ENCODE measurements at regions not wholly inside any gene's neighbourhood (a gene's known extent, or its start where the extent isn't known, plus 50 kb on each side); places are given as distances from the start of the nearest gene placed in this dataset.
"Not testable (repeated sequence)": the region's sequence is repeated elsewhere in the genome, so short reads cannot be mapped to it uniquely, and the experiment has no call there.

GRCh38 chr14:46488374-46488773, 163.2 kb downstream of the RPL10L start:
- DNase-seq, result no peak
- no peaks in the 10 kb centered on the region for H3K27me3 ChIP-seq
- H3K4me3 ChIP-seq, result no peak overlapping the region
- H3K9me3 ChIP-seq (replicated peaks), result no peaks in the 10 kb centered on the region
- no peak overlapping the region for H3K27ac ChIP-seq
- no peaks in the 10 kb centered on the region for H3K36me3 ChIP-seq
- no peaks in the 10 kb centered on the region for H3K4me1 ChIP-seq

GRCh38 chr14:46487582-46488350, 163.8 kb downstream of the RPL10L start:
- Histone ChIP-seq H3K27ac (no peak overlapping the region), H3K36me3 (no peaks in the 10 kb centered on the region), H3K4me1 (no peaks in the 10 kb centered on the region), H3K4me3 (no peak overlapping the region), H3K27me3 (no peaks in the 10 kb centered on the region), H3K9me3 (replicated peaks) (no peaks in the 10 kb centered on the region)
- DNase-seq, result no peak

- H3K4me3 ChIP-seq, result no peak overlapping the region
- DNase-seq, result no peak
- H3K4me1 ChIP-seq, result no peaks in the 10 kb centered on the region
- H3K27ac ChIP-seq, result no peak overlapping the region
- no peaks in the 10 kb centered on the region for H3K36me3 ChIP-seq
- H3K27me3 ChIP-seq, result no peaks in the 10 kb centered on the region
- H3K9me3 ChIP-seq (replicated peaks), result no peaks in the 10 kb centered on the region; the same call in 1 of the 2 replicates
Measured at GRCh38 chr14:46482200-46482599, 169.4 kb downstream of the RPL10L start.

- Histone ChIP-seq H3K27me3 (no peaks in the 10 kb centered on the region), H3K4me3 (no peak overlapping the region), H3K4me1 (no peaks in the 10 kb centered on the region), H3K27ac (no peak overlapping the region), H3K36me3 (no peaks in the 10 kb centered on the region), H3K9me3 (replicated peaks) (no peaks in the 10 kb centered on the region; the same call in 1 of the 2 replicates)
- DNase-seq, result no peak
Measured at GRCh38 chr14:46480817-46481216, 170.8 kb downstream of the RPL10L start.

- no peaks in the 10 kb centered on the region for H3K36me3 ChIP-seq
- no peaks in the 10 kb centered on the region for H3K27me3 ChIP-seq
- H3K27ac ChIP-seq, result no peak overlapping the region
- no peak for DNase-seq
- no peaks in the 10 kb centered on the region; the same call in 1 of the 2 replicates for H3K9me3 ChIP-seq (replicated peaks)
- H3K4me1 ChIP-seq, result no peaks in the 10 kb centered on the region
- H3K4me3 ChIP-seq, result no peak overlapping the region
Measured at GRCh38 chr14:46472261-46472660, 179.3 kb downstream of the RPL10L start.

GRCh38 chr14:46464341-46464740, 187.2 kb downstream of the RPL10L start:
- Histone ChIP-seq H3K9me3 (replicated peaks) (no peaks in the 10 kb centered on the region), H3K4me3 (no peak overlapping the region), H3K4me1 (peaks cover 2% of the 10 kb centered on the region; the same call in 1 of the 2 replicates), H3K27ac (peak overlapping the region; percentile 13), H3K36me3 (no peaks in the 10 kb centered on the region), H3K27me3 (no peaks in the 10 kb centered on the region)
- peak; percentile 11 to 73 for DNase-seq

- Histone ChIP-seq H3K9me3 (replicated peaks) (no peaks in the 10 kb centered on the region; the same call in 1 of the 2 replicates), H3K4me1 (no peaks in the 10 kb centered on the region), H3K36me3 (no peaks in the 10 kb centered on the region), H3K27ac (no peak overlapping the region), H3K4me3 (no peak overlapping the region), H3K27me3 (no peaks in the 10 kb centered on the region)
- no peak for DNase-seq
Measured at GRCh38 chr14:46451800-46452199, 199.8 kb downstream of the RPL10L start.

- Histone ChIP-seq H3K27ac (no peak overlapping the region), H3K9me3 (replicated peaks) (no peaks in the 10 kb centered on the region), H3K4me1 (peaks cover 3% of the 10 kb centered on the region; the same call in 1 of the 2 replicates), H3K4me3 (no peak overlapping the region), H3K36me3 (no peaks in the 10 kb centered on the region), H3K27me3 (no peaks in the 10 kb centered on the region)
- no peak for DNase-seq
Measured at GRCh38 chr14:46444666-46445065, 206.9 kb downstream of the RPL10L start.

GRCh38 chr14:46433381-46433780, 218.2 kb downstream of the RPL10L start:
- Histone ChIP-seq H3K4me1 (no peaks in the 10 kb centered on the region), H3K27ac (no peak overlapping the region), H3K36me3 (no peaks in the 10 kb centered on the region), H3K27me3 (no peaks in the 10 kb centered on the region), H3K4me3 (no peak overlapping the region), H3K9me3 (replicated peaks) (no peaks in the 10 kb centered on the region)
- DNase-seq, result no peak

GRCh38 chr14:46432516-46432915, 219.1 kb downstream of the RPL10L start:
- no peaks in the 10 kb centered on the region for H3K9me3 ChIP-seq (replicated peaks)
- no peak for DNase-seq
- no peaks in the 10 kb centered on the region for H3K36me3 ChIP-seq

GRCh38 chr14:46417066-46417465, 234.5 kb downstream of the RPL10L start:
- H3K9me3 ChIP-seq (replicated peaks), result peaks cover 4% of the 10 kb centered on the region; the same call in 1 of the 2 replicates
- H3K27ac ChIP-seq, result no peak overlapping the region
- no peak for DNase-seq
- H3K4me3 ChIP-seq, result no peak overlapping the region
- no peaks in the 10 kb centered on the region for H3K4me1 ChIP-seq
- no peaks in the 10 kb centered on the region for H3K27me3 ChIP-seq
- no peaks in the 10 kb centered on the region for H3K36me3 ChIP-seq

More at GRCh38 chr14:46432516-46432915, 219.1 kb downstream of the RPL10L start:
- Histone ChIP-seq H3K4me1 (no peaks in the 10 kb centered on the region), H3K27me3 (no peaks in the 10 kb centered on the region), H3K27ac (no peak overlapping the region), H3K4me3 (no peak overlapping the region)

- H3K36me3 ChIP-seq, result no peaks in the 10 kb centered on the region
- H3K27ac ChIP-seq, result peak overlapping the region; percentile 93
- H3K9me3 ChIP-seq (replicated peaks), result no peaks in the 10 kb centered on the region
- H3K4me3 ChIP-seq, result peak overlapping the region; percentile 1; the same call in 1 of the 2 replicates
- peaks cover 34% of the 10 kb centered on the region for H3K4me1 ChIP-seq
- no peaks in the 10 kb centered on the region for H3K27me3 ChIP-seq
- DNase-seq, result peak; percentile 67 to 93
Measured at GRCh38 chr14:46404865-46405811, 246.4 kb downstream of the RPL10L start.

GRCh38 chr14:46402001-46402690, 249.4 kb downstream of the RPL10L start:
- not testable (repeated sequence) for H3K27ac ChIP-seq

GRCh38 chr14:46401066-46401465, 250.5 kb downstream of the RPL10L start:
- no peak for DNase-seq

More at GRCh38 chr14:46402001-46402690, 249.4 kb downstream of the RPL10L start:
- H3K4me3 ChIP-seq; H3K27me3 ChIP-seq; H3K9me3 ChIP-seq (replicated peaks); H3K36me3 ChIP-seq; DNase-seq: not testable (repeated sequence)
- H3K4me1 ChIP-seq, result peaks cover 30% of the 10 kb centered on the region

More at GRCh38 chr14:46401066-46401465, 250.5 kb downstream of the RPL10L start:
- Histone ChIP-seq H3K4me3 (no peak overlapping the region), H3K27me3 (no peaks in the 10 kb centered on the region), H3K4me1 (peaks cover 22% of the 10 kb centered on the region), H3K36me3 (no peaks in the 10 kb centered on the region), H3K9me3 (replicated peaks) (no peaks in the 10 kb centered on the region), H3K27ac (no peak overlapping the region)

Measured in SJCRH30 (cell line).